GM18951 (cell line): ENCODE measurements at regions not wholly inside any gene's neighbourhood (a gene's known extent, or its start where the extent isn't known, plus 50 kb on each side); places are given as distances from the start of the nearest gene placed in this dataset.

Source experiments
- POLR2A ChIP-seq: IDR thresholded peaks from 4 replicates; pipeline ENCODE4 v1.6.1; 2011; ENCODE audit warnings: mild to moderate bottlenecking; ENCODE audit not compliant: insufficient read length, insufficient read depth; ENCODE audit errors: extremely low read depth
- in situ Hi-C: fragments of 300-500 bp; cut with MboI; formaldehyde crosslinking; loops from one replicate; pipeline ENCODE4 v1.12.0; 2022; ENCODE audit warnings: low sequenced_read_pairs, mixed read lengths, inconsistent platforms; ENCODE audit not compliant: unreplicated experiment

- no peak for TF ChIP-seq POLR2A
- in situ Hi-C loops: no loop called here
Measured at GRCh38 chr3:25088284-25088683, 339.8 kb upstream of the RARB start.

- in situ Hi-C loops: no loop called here
- no peak for TF ChIP-seq POLR2A
Measured at GRCh38 chr3:25090698-25091453, 337.2 kb upstream of the RARB start.

GRCh38 chr3:25091934-25092333 lies 336.1 kb upstream of the RARB start:
- no peak for TF ChIP-seq POLR2A
- in situ Hi-C loops: no loop called here

DNA sequence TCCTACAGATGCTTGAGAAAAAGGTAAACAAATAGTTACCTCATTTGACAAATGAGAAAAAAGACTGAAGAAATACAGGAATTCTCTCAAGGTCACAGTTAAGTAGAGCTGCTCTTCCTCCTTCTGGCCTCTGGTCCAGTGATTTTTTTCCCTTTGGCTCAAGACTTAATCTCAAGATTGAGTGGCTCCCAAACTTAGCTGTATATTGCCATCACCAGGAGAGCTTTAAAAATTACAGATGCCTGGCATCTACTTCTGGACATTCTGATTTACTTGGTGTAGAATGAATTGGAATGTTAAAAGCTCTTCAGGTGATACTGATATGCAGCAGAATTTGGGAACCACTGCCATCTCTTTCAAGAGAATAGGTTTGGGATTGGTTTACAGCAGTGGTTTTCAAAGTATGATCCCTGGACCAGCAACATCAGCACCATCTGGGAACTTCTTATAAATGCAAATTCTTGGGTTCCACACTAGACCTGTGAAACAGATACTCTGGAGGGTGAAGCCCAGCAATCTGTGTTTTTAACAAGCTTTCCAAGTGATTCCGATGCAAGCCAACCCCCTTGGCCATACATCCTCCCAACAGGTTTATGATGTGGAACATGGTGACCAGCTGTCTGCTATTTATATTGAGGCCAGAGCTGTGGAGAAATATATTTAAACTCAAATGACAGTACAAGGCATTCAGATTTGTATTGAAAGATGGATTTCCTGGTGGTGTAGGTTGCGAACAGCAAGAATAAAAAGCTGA lies 333.0 kb upstream of the RARB start:
- no peak for TF ChIP-seq POLR2A
- in situ Hi-C loops: no loop called here

DNA sequence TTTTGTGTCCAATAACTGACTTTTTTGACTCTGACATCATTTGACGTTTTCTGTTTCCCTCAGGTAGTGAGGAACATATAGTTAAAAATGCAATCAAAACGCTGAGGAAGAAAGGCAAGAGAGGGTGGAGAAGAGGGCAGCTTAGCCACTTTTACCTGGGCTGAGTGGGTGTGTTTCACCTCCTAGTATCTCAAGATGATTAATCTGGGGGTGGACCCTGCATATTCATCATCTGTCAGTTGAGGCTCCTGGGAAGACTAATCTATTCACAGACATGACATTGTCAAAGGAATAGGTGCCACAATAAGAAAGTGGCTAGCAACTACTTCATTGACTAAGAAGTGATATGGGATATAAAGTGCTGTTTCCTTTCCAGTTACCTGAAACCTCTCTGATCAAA lies 331.5 kb upstream of the RARB start:
- in situ Hi-C loops: no loop called here
- no peak for TF ChIP-seq POLR2A

GRCh38 chr3:25097023-25097422 lies 331.0 kb upstream of the RARB start:
- TF ChIP-seq POLR2A: no peak
- in situ Hi-C loops: no loop called here

- TF ChIP-seq POLR2A: no peak
- in situ Hi-C loops: no loop called here
Measured at GRCh38 chr3:25099666-25100065, 328.4 kb upstream of the RARB start.

- TF ChIP-seq POLR2A: no peak
- in situ Hi-C loops: no loop called here
Measured at GRCh38 chr3:25103391-25103790, 324.7 kb upstream of the RARB start.

- no peak for TF ChIP-seq POLR2A
- in situ Hi-C loops: no loop called here
Measured at GRCh38 chr3:25107918-25108617, 320.0 kb upstream of the RARB start.

GRCh38 chr3:25110642-25111041 lies 317.4 kb upstream of the RARB start:
- in situ Hi-C loops: no loop called here
- TF ChIP-seq POLR2A: no peak

DNA sequence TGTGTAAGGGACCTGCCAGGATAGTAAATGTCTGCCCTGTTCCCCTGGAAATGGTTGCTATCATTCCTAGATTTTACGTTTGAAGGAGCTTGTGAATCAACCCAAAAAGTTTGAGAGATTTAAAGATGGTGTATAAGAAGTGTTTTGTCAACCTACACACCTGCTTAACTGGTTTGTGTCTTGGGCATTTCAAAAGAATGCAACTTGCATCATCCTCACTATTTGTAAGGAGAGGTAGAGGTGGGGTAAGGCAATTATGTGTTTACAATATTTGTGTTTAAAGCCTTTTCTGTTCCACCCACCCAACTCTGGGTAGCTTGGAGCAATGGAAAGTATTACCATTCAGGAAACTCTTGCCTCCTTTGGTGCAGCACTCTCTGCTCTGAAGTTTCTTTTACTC lies 314.2 kb upstream of the RARB start:
- TF ChIP-seq POLR2A: no peak
- in situ Hi-C loops: no loop called here

DNA sequence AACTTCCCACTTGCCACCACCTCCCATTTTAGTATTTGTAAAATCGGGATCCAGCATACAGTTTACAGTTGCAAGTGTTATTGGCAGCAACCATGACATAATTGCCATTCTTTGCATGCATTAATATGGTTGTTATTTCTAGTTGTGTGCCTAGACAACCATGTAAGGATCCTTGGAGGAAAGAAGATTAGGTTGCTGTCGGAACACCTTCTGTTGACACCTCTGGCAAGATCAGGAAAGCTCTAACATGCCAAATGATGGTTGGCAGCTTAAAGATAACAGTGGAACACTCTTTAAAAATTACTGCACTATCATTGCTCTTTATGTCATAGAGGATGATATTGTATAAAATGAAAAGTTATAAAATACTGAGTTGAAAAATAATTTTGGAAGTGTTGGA lies 313.5 kb upstream of the RARB start:
- no peak for TF ChIP-seq POLR2A
- in situ Hi-C loops: no loop called here

GRCh38 chr3:25117005-25117593 lies 311.0 kb upstream of the RARB start:
- in situ Hi-C loops: no loop called here

More at GRCh38 chr3:25117005-25117593, 311.0 kb upstream of the RARB start:
- TF ChIP-seq POLR2A: no peak
